ENCODE measurements at regions not wholly inside any gene's neighbourhood (a gene's known extent, or its start where the extent isn't known, plus 50 kb on each side); places are given as distances from the start of the nearest gene placed in this dataset.

- TF ChIP-seq CTCF (IDR thresholded peaks at IDR 0.05; ENCODE audit: borderline replicate concordance, insufficient read depth, low read depth, low read length): no peak
- no peak overlapping the region for H3K4me3 ChIP-seq (ENCODE audit: low read depth, low read length)
Measured at GRCh38 chr16:85543536-85543935, 69.6 kb upstream of the GSE1 start.

GRCh38 chr16:85544016-85544415 is 69.1 kb upstream of the GSE1 start:
- no peak for TF ChIP-seq CTCF (IDR thresholded peaks at IDR 0.05; ENCODE audit: borderline replicate concordance, insufficient read depth, low read depth, low read length)
- no peak overlapping the region for H3K4me3 ChIP-seq (ENCODE audit: low read depth, low read length)

- TF ChIP-seq CTCF (IDR thresholded peaks at IDR 0.05; ENCODE audit: borderline replicate concordance, insufficient read depth, low read depth, low read length): no peak
Measured at GRCh38 chr16:85544668-85545067, 68.5 kb upstream of the GSE1 start.

DNA sequence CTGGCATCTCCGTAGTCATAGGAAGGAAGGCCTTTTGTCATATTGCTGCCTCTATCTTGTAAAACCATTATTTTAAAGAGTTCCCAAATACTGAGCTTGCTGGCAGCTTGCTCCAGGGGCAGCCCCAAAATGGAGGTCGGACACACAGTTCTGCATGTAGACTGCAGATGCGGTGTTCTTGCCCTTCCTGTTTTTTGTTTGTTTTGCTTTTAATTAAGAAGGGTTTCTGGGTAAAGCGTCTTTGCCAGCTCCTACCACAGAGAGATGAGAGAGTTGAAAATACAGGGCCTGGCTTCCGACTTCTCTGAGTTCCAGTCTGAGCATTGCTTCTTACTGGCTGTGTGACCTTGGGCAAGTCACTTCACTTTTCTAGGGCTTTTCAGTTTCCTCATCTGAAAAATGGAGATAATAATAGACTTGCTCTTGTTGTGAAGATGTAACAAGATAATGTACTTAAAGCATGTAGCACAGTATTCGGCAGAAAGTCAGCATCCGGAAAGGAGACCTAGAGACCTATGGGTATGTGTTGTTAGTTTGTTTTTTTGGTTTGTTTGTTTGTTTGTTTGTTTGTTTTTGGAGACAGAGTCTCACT is 67.8 kb upstream of the GSE1 start:
- TF ChIP-seq CTCF (IDR thresholded peaks at IDR 0.05; ENCODE audit: borderline replicate concordance, insufficient read depth, low read depth, low read length): no peak
- H3K4me3 ChIP-seq (ENCODE audit: low read depth, low read length): no peak overlapping the region

More at GRCh38 chr16:85544668-85545067, 68.5 kb upstream of the GSE1 start:
- H3K4me3 ChIP-seq (ENCODE audit: low read depth, low read length): no peak overlapping the region

DNA sequence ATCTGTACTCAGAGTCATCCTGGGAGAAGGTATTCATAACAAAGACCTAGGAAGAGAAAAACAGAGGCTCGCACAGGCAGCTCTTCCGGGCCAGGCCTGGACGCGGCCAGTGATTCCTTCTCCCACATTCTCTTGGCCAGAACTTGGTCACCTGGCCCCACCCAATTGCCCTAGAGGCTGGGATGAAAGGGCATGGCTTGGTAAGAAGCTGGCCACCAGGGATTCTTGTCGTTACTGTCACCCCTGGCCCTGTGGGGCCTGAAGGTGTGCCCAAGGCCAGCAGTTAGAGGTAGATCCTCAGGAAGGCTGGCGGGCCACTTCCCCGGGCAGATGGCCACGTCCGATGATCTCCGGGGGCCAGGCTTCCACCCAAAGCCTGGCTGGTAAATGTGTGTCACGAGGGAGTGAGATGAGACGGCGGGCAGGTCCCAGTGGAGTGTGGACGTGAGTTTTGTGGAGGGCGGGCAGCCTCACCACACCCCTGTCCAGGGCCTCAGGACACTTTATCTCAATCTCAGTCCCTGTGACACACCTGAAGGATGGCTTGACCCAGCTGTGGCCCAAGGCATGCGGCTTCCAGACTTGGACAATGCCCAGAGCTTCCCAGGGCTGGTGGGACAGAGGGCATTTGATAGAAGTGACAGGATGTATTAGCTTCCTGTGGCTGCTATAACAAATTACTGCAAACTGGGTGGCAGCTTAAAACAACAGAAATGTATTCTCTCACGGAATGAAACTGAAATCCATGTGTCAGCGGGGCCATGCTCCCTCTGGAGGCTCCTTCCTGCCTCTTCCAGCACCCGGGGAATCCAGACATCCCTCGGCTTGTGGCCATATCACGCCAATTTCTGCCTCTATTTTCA is 66.3 kb upstream of the GSE1 start:
- TF ChIP-seq CTCF (IDR thresholded peaks at IDR 0.05; ENCODE audit: borderline replicate concordance, insufficient read depth, low read depth, low read length): no peak
- H3K4me3 ChIP-seq (ENCODE audit: low read depth, low read length): no peak overlapping the region

GRCh38 chr16:85548375-85548774 is 64.7 kb upstream of the GSE1 start:
- no peak for TF ChIP-seq CTCF (IDR thresholded peaks at IDR 0.05; ENCODE audit: borderline replicate concordance, insufficient read depth, low read depth, low read length)
- H3K4me3 ChIP-seq (ENCODE audit: low read depth, low read length): no peak overlapping the region

All from GM12875 (cell line).